Activated CD4-positive, alpha-beta T cell treated with anti-CD3 and anti-CD28 coated beads, Interleukin-2, amount 50 U/mL, for 16 hours (primary cell): ENCODE measurements at regions not wholly inside any gene's neighbourhood (a gene's known extent, or its start where the extent isn't known, plus 50 kb on each side); places are given as distances from the start of the nearest gene placed in this dataset.
"Not testable (repeated sequence)": the region's sequence is repeated elsewhere in the genome, so short reads cannot be mapped to it uniquely, and the experiment has no call there.

ENCODE experiments used
- DNase-seq: peaks from one replicate; pipeline ENCODE4 v3.0.0-alpha.2; 2020

DNA sequence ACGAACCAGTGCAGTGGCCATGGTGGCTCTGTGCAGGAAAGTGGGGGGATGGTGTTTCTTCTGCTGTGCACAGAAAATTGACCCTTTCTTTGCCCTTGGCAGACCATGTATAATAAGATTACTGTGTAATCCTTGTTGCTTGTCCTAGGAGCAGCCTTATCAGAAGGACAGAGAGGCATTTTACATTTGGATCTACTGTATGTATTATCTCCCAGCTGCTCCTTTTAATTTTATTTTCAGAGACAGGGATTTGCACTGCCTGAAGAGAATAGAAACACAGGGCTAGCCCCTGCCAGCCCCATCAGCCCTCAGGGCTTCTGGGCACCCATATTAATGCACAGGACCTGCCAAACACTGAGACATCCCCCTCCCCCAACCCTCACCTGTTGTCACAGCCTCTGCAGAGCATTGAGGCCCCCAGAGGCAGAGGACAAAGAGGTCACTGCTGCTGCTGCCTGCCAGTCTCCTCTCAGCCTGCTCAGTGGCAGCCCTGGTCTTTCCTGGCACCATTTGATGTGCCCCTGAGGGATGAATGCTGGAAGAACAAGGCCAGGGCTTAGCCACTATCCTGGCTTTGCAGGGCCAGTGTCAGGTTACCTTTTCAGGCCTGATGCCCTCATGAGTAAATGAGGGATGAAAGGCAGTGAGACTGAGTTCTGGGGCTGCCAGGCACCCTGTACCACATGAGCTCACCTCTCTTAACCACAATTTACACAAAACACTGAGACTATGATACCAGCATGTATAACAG lies 533.4 kb downstream of the NTRK3 start:
- DNase-seq, result no peak

DNA sequence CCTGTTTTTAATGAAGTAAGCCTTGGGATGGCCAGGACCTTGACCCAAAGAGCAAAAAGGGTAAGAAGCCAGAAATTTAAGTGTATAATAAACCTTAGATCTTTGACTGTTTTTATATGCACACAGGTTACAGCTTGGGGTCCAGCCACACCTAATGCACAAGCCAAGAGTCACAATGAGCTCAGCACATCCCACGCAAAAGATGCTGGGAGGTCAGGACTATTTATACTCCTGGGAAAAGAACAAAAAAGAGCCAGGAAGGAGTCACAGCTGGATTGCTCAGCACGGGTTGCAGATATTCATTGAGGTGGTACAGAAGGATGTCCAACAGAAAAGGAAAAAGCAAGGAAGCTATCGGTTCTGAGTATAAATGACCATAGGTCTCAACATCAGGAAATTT lies 536.3 kb downstream of the NTRK3 start:
- DNase-seq, result no peak

DNA sequence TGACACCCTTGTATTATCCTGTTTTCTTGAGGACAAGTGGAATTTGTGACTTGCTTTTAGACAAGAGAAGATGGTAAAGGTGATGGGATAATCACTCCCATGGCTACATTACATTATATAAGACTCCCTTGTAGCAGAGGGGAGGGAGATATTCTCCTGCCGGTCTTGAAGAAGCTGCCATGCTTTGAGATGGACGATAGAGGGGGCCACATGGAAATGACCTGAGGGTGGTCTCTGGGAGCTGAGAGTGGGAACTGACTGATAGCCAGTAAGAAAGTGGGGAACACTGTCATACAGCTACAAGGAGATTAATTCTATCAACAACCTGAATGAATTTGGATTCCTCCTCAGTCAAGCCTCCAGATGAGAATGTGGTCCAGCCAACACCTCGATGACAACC lies 540.1 kb downstream of the NTRK3 start:
- DNase-seq, result no peak

DNA sequence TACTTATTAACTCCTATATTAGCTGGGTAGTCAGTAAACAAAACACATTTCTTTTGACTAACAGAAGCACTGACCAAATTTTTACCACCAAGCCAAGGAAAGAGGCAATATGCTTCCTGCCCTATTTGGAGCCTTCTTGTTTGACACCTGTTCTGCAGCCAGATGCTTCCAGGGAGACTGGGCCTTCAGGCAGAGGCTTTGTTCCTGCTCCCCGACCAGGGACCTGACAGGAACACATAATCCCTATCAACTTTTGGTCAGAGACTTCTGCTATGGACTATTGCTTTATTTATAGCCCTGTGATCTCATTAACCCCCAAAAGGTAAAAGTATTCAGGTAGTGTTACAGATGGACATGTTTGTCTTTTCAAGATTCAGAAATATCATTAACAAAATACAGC lies 541.3 kb downstream of the NTRK3 start:
- no peak for DNase-seq

DNA sequence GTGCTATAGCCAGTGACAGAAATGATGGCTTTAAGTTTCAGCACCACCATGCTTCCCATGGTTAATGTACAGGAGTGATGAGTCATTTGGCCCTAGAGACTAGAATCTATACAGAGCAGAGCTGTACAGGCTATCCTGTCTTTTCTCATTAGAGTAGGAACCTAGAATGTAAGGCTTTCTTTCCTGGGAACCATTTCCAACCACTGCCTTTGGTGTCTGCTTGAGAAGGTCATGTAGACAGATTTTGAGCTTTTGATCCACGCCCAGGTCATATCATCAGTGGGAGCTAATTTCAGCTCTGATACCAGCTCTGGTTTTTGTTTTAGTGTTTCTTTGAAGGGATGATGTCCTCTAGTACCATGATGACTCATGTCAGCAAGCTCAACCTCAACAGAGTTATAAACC lies 543.1 kb downstream of the NTRK3 start:
- peak; percentile 0 for DNase-seq

DNA sequence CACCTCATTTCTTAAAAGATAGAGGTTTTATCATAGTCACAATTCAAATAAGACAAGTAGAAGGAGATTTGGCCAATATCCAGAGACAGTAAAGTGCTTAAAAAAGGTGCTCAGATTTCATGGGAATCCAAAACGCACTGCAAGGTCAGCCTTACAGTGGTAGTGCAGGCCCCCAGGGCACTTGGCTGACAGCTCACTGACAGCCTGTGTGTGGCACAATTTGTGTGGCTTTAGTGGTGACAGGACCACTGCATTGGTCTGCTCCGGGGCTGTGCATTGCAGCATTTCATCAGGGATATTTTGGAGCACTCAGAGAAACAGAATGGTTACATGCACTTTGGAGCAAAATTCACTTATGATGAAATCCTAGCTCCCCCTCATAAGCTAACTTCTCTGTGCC lies 544.3 kb downstream of the NTRK3 start:
- no peak for DNase-seq

DNA sequence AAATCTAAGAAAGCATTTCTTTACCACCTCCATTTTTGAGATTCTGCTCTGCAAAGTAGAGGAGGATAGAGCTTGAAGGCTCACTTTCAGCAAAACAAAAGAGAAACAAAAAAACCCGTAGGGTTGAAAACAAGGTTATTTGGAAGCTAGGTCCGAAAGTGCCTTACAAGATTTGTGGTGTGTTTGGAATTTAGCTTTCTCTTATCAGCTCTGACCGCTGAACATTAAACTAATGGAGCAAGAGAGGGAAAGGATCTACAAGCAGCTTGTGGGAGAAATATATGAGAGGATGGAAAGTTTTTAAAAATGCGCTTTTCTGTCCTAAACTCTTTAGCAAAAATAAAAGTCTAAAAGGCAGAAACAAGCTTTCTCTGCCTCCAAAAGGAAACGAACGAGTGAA lies 545.5 kb downstream of the NTRK3 start:
- no peak for DNase-seq

DNA sequence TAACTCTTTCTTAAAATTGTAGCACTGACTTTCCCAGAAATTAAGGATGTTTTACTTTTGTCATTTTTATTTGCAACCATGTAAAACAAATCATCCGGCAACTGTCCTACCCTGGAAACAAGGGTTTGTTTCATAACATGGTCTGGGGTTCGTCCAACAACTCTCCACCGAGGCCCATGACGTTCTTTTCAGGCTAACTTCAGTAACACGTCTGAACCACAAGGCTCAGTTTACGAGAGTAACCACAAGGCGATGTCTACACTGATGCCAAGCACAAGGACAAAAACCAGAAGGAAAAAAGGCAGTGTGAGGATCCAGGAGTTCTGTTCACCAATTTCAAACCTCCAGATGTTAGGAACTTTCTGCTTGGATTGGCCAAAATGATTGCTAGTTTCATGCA lies 546.1 kb downstream of the NTRK3 start:
- DNase-seq, result no peak

DNA sequence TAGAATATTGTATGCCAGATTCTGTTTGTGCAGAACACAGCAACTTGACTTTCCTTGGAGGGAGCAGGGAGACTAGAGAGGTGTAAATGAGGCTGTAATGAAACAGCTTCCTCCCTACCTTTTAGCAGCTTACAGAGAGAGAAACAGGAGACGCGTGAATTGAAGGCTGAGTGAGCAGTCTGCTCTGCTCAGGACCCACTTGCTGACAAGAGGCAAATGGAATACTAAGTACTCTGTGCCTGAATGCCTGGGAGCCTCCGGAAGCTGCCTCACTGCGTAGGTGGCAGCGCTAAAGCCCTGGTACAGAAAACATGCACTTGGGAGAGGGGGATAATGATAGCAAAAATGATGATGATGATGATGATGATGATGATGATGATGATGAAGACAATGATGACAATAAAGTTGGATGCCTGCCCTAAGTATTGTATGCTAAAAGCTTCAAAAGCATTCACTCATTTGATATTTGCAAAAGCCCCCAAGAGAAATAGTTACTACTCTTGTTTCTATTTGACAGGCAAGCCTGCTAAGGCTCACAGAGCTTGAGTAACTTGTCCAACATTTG lies 548.9 kb downstream of the NTRK3 start:
- no peak for DNase-seq

DNA sequence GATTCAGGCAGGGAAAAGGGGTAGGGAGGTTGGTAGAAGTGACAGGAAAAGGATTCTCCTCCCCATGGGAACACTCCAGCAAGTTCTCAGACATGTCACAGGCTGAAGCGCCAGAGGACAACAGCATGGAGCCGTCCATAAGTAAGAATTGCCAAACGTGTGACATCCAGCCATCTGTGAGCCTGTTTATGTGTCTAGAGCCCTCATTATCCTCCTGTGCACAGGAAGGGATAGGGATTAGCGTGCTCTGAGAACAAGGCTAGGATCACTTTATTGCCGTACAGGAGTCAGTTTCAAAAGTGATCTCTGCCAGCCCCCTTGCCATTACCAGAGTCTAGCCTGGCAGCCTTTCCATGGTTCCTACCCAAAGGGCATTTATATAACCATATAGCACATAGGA lies 549.5 kb downstream of the NTRK3 start:
- DNase-seq, result no peak

DNA sequence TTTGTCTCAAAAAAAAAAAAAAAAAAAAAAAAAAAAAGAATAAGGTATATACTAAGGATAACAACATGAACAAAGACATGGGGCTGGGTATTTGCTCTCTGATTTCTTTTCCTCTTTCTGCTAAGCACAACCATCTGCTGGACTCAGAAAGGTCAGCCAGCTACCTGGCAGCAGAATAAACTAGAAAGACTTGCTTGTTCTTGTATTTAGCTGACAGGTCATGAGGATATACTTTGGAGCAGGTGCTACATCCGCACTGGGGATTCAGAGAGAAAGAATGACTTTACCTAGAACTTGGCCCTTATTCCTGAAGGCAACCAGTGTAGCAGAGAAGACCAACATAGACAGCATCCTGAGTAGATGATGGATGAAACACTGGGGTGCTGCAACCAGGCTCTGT lies 550.5 kb downstream of the NTRK3 start:
- no peak for DNase-seq

DNA sequence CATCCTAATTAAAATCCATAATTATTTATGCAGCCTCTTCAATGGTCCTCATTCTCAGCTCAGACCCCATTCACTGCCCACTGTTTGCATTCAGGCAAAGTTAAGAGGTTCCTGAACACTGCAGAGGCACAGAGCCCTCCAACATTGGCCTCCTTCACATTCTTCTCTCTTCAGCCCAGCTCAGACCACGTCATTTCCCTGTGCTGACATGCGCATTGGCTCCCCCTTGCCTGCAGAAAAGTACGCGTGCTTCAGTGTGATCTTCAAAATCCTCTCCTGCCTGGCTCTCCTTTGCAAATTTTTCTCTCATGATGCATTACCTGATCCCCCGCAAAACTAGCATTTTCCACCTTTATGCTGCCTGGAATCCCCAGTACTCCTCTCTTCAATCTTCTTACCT lies 552.3 kb downstream of the NTRK3 start:
- no peak for DNase-seq

DNA sequence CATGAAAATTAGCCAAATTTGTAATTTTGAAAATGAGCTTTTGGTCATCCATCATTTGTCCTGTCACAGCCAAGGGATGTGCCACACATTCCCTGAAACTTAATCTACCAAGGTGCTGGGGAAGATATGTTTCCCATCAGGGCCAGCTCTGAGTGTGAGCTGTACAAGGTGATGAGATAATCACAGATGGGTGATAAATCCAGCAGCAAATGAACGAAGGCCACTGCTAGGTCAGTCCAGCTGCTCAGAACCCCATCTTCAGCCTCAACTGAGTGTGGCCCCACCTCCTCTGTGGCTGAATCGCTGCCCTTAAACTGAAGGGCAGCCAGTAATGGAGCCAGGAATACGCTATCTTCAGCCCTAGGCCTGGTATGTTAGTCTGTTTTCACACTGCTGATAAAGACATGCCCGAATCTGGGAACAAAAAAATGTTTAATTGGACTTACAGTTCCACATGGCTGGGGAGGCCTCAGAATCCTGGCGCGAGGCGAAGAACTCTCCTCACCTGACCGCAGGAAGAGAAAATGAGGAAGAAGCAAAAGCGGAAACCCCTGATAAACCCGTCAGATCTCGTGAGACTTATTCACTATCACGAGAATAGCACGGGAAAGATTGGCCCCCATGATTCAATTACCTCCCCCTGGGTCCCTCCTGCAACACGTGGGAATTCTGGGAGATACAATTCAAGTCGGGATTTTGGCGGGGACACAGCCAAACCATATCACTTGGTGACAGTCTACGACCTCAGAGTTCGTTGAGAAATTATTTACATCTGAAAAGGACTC lies 553.0 kb downstream of the NTRK3 start:
- no peak for DNase-seq

DNA sequence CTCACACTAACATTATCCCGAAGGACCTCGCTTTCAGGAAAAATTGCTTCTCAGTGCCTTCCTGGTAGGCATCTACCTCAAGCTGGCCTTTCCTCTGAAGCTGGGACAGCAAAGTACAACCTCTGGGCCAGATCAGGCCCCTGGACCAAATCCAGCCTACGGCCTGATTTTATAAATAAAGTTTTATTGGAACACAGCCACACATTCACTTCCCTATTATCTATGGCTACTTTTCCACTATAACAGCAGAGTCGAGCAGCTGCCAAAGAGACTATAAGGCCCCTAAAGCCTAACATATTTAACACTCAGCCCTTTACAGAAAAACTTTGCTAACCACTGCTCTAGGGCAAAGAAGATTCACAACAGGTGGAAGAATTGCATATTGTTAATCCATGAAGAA lies 554.3 kb downstream of the NTRK3 start:
- no peak for DNase-seq

DNA sequence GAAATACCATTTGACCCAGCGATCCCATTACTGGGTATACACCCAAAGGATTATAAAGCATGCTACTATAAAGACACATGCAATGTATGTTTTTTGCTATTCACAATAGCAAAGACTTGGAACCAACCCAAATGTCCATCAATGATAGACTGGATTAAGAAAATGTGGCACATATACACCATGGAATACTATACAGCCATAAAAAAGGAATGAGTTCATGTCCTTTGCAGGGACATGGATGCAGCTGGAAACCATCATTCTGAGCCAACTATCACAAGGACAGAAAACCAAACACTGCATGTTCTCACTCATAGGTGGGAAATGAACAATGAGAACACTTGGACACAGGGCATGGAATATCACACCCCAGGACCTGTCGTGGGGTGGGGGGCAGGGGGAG lies 558.1 kb downstream of the NTRK3 start:
- DNase-seq, result not testable (repeated sequence)

DNA sequence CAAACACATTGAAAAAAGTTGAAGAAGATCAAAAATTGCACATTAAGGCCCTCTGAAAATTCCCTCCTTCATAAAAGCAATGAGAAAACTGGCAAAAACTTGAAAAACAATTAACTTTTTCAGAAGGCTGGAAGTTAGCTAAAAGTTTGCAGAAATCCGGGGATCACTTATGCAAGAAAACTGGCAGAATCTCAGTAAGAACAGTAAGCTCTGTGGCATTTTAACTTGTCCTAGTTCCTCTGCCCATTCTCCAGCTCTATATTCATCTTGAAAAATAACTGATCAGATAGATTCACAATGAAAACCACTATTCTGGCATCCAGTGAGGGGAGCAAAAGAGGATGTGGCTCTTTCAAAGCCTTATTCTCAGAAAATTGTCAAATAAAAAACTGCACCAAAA lies 566.8 kb downstream of the NTRK3 start:
- no peak for DNase-seq

DNA sequence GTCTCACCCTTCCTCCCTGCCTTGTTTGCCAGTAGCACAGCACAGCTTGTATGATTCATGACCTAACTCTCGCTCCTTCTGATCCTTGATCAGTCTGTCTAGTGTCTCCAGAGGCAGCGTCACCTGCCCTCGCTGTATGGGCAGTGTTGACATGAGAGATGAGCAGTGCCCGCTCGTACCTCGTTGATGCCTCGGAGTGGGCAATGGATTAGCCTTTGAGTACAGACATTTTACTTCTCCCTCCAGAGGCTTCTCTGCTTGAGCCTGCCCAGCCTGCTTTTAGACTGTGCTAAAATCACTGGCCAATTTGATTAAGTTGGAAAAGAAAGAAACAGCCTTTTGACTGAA lies 569.0 kb downstream of the NTRK3 start:
- no peak for DNase-seq

DNA sequence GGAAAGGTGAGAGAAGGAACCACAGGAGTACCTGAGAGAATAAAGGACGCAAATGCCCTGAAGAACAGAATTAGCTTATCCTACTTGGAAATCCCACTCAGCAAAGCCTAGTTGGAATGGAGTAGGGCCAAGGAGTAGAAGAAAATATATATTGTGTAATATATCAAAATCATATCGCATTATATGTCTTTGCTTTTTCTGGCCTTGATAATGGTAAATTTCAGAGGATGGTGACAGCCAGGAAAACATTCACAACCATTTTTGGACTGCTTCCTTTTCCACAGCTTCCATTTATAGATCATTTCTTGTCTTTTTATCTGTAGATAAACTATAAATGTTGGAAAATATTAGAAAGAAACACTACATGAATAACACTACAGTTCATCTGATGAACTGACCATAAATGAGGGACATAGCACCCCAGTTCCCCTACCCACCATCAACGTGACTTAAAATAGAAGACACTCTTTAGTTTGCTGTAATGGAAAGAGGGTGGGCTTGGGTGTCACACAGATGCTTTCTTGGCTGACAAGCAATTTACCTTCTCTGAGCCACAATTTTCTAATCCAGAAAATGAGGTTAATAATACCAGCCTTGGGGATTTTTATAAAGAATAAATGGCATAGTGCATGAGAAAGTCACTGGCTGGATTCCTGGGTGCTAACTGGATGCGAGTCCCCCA lies 569.6 kb downstream of the NTRK3 start:
- DNase-seq, result no peak

DNA sequence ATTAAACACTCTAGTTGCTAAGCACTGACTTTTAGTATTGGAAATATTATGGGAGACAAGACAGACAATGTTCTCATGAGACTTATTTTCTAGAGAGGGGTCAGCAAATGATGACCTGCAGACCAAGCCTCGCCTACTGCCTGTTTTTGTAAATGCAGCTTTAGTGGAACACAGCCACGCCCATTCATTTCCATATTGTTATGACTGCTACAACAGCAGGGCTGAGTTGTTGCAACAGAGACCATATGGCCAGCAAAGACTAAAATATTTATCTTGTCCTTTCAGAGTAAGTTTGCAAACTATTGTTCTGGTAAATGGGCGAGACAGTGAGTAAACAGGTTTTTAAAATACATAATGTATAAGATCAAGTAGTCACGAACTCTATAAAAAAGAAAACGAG lies 570.2 kb downstream of the NTRK3 start:
- DNase-seq, result no peak

DNA sequence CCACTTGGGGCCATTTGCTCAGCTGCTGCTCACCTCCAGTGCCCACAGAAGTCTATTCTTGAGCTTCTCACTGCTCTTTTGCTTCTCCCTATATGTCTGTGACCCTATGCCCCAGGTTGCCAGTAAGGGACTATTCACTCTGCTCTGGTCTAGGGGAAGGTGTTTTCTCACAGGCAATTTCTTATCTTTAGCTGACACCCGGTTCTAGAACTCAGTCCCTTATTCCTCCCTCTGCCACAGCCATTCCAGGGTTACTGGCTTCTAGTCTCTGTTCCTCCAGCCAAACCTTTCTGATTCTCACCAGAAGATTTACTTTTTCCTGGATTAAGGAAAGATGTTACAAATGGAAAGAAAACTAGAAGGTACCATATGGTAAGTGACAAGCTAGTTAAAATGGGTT lies 574.0 kb downstream of the NTRK3 start:
- no peak for DNase-seq

DNA sequence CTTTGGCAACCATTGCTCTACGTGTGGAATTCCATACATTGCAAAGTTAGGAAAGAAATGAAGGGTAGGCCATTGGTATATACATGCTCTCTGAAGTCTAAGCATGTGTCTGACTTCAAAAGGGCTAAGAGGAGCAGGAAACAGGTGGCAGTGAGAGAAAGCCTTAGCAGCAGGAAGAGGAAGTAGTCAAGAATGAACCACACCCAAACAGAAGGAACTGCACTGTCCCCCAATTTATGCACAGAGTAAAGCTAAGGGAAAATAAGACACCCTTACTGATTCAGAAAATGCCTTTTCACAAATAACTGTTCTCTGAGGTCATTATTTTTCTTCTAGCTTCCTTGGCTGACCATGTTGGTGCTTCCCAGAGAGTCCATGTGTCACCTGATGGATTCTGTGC lies 575.4 kb downstream of the NTRK3 start:
- no peak for DNase-seq

DNA sequence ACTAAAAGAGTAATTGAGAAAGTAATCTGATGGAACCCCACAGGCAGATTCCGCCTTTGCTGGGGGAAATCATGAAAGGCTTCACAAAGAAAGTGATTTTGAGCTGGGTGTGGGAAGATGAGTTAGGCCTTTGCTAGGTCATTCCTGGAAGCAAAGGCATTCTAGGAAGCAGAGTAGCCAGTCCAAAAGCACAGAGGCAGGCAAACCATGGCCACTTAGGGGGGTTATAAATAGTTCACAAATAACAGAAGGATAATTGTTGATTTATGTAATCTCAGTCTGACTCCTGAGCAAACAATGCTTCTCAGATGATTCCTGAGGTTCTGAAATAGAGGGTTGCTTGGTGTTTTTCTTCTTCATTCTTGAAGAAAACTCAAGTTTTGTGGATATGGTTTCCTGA lies 576.3 kb downstream of the NTRK3 start:
- no peak for DNase-seq

DNA sequence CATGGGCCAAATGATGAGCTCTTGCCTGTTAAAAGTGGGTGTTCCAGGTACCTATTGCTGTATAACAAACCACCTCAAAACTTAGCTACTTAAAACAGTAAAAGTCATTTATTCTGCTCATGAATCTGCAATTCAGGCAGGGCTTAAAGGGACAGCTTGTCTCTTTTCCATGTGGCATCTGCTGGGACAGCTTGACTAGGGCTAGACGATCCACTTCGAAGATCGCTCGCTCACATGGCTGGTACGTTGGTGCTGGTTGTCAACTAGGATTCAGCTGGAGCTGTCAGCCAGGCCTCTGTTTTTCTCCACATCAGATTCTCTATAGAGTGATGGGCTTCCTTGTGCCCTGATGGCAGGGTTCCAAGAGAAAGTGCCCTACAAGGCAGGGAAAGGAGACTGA lies 581.3 kb downstream of the NTRK3 start:
- DNase-seq, result no peak
